Tibial nerve (tissue), 4 donors: ENCODE measurements at regions not wholly inside any gene's neighbourhood (a gene's known extent, or its start where the extent isn't known, plus 50 kb on each side); places are given as distances from the start of the nearest gene placed in this dataset.

Experiments
- DNase-seq, 2 donors: peaks; one replicate each; pipeline ENCODE4 v3.0.0-alpha.2; 2019; ENCODE audit warnings: low spot score in 2 of 2
- H3K27ac ChIP-seq, 4 donors: fragments of 200-600 bp; sonication (generic) in 3 of 4; one replicate each; pipeline ENCODE4 v1.5.1; 2017 to 2019; ENCODE audit warnings: mild to moderate bottlenecking in 1 of 4
- H3K27me3 ChIP-seq, 2 donors: fragments of 200-600 bp; sonication (generic) in 1 of 2; one replicate each; pipeline versions ENCODE4 v1.5.1 to v1.6.0; 2017 to 2019
- H3K36me3 ChIP-seq, 3 donors: fragments of 200-600 bp; sonication (generic); one replicate each; pipeline ENCODE4 v1.5.1; 2018 to 2019
- H3K4me1 ChIP-seq, 4 donors: fragments of 200-600 bp; sonication (generic) in 3 of 4; one replicate each; pipeline ENCODE4 v1.5.1; 2017 to 2019
- H3K4me3 ChIP-seq, 4 donors: fragments of 200-600 bp; sonication (generic) in 3 of 4; one replicate each; pipeline ENCODE4 v1.5.1; 2017 to 2019; ENCODE audit warnings: mild to moderate bottlenecking in 1 of 4, moderate library complexity in 1 of 4
- H3K9me3 ChIP-seq, 4 donors: fragments of 200-600 bp; sonication (generic) in 3 of 4; one replicate each; pipeline ENCODE4 v1.5.1; 2017 to 2019
- EP300 ChIP-seq, 2 donors: sonication (generic); formaldehyde crosslinking; IDR thresholded peaks; one replicate each; pipeline ENCODE4 v1.6.1; 2017; ENCODE audit warnings: antibody characterized with exemption in 2 of 2, mild to moderate bottlenecking in 1 of 2
- POLR2A ChIP-seq, 2 donors: fragments of 450-650 bp; IDR thresholded peaks; one replicate each; pipeline ENCODE4 v1.6.1; 2017; ENCODE audit warnings: antibody characterized with exemption in 2 of 2, mild to moderate bottlenecking in 2 of 2, moderate library complexity in 2 of 2
- WGBS, 2 donors: methylation state at CpG; one replicate each; pipeline ENCODE4 v1.1.5; 2018; 5-methylcytosine and 5-hydroxymethylcytosine counted together
- TF ChIP-seq, protein P1 (sequence below), 5 experiments: fragments of 200-600 bp in 3 of 5; fragments of 450-650 bp in 2 of 5; sonication (generic) in 3 of 5; IDR thresholded peaks; one replicate each; pipeline ENCODE4 v1.5.1; 2016 to 2019; ENCODE audit warnings: antibody characterized with exemption in 5 of 5, mild to moderate bottlenecking in 3 of 5, moderate library complexity in 2 of 5

DNA sequence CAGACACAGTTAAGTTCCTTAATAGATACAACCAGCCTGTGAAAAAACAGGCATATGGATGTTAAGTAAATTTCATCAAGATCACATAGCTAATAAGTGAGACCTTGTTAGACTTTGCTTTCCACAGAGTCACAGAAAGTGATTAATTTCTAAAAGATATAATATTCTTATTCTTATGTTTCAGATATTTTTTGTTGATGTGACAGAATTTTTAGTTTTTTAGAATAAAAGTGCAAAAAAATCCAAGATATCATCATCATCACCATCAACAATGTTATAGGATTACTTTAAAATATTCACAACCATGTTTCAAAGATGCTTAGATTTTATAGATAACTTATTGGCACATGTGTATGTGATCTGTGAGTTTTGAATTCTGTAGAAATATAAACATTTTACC lies 132.3 kb upstream of the ITGA4 start:
- no peak for DNase-seq
- H3K4me3 ChIP-seq = no peak overlapping the region
- H3K27me3 ChIP-seq = no peaks in the 10 kb centered on the region
- H3K36me3 ChIP-seq = no peaks in the 10 kb centered on the region
- no peaks in the 10 kb centered on the region for H3K4me1 ChIP-seq
- H3K9me3 ChIP-seq = no peaks in the 10 kb centered on the region
- no peak for TF ChIP-seq EP300 (IDR thresholded peaks at IDR 0.05)
- no peak overlapping the region for H3K27ac ChIP-seq

DNA sequence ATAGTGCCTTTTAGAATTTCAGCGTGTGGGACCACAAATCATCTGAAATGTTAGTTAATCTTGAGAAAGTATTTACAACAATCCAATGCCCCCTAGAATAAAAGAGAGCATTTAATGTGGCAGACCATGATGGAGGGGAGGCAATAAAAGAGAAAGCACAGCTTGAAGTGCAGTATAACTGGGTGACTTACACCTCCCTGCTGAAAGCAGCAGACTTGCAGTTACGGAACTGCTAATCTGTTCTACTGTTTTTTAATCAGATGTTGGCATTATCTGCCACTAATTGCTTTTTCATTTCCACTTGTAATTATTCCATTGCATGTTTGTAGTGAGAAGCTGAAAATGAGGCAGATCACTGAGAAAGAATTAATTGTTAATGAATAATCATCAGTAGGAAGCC lies 130.5 kb upstream of the ITGA4 start:
- no peak for DNase-seq
- TF ChIP-seq, protein P1, sequence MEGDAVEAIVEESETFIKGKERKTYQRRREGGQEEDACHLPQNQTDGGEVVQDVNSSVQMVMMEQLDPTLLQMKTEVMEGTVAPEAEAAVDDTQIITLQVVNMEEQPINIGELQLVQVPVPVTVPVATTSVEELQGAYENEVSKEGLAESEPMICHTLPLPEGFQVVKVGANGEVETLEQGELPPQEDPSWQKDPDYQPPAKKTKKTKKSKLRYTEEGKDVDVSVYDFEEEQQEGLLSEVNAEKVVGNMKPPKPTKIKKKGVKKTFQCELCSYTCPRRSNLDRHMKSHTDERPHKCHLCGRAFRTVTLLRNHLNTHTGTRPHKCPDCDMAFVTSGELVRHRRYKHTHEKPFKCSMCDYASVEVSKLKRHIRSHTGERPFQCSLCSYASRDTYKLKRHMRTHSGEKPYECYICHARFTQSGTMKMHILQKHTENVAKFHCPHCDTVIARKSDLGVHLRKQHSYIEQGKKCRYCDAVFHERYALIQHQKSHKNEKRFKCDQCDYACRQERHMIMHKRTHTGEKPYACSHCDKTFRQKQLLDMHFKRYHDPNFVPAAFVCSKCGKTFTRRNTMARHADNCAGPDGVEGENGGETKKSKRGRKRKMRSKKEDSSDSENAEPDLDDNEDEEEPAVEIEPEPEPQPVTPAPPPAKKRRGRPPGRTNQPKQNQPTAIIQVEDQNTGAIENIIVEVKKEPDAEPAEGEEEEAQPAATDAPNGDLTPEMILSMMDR (IDR thresholded peaks at IDR 0.05) = no peak
- TF ChIP-seq POLR2A (IDR thresholded peaks at IDR 0.05) (no peak), EP300 (IDR thresholded peaks at IDR 0.05) (no peak)
- WGBS, 2 donors = 51 to 53% methylated on average over 2 of the region's 2 CpGs

DNA sequence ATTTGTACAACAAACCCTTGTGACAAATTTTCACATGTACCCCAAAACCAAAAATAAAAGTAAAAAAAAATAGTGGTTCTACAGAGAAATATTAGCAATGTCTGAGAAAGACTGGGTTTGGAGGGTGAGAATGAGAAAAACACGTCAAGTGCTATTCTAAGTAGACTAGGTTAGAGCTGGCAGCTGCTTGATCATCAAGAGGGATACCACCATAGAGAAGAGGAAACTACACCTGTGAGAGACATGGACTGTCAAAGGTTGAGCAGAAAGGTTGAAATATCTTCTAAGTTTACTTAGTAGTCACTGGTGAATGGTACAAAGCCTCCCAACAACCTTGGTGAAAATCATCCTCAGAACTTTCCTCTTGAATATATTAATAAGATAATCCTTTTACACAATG lies 126.9 kb upstream of the ITGA4 start:
- 86 to 97% methylated on average over 1 of the region's 1 CpG for WGBS, 2 donors
- H3K27me3 ChIP-seq = no peaks in the 10 kb centered on the region
- TF ChIP-seq EP300 (IDR thresholded peaks at IDR 0.05) (no peak), POLR2A (IDR thresholded peaks at IDR 0.05) (no peak)
- TF ChIP-seq, protein P1 (IDR thresholded peaks at IDR 0.05) = no peak
- no peaks in the 10 kb centered on the region for H3K4me1 ChIP-seq
- no peak overlapping the region for H3K27ac ChIP-seq
- no peak for DNase-seq
- no peak overlapping the region for H3K4me3 ChIP-seq
- no peaks in the 10 kb centered on the region for H3K9me3 ChIP-seq
- H3K36me3 ChIP-seq = no peaks in the 10 kb centered on the region

More for the DNA sequence above, 130.5 kb upstream of the ITGA4 start:
- H3K27me3 ChIP-seq = no peaks in the 10 kb centered on the region
- no peak overlapping the region for H3K4me3 ChIP-seq
- H3K4me1 ChIP-seq = no peaks in the 10 kb centered on the region
- no peaks in the 10 kb centered on the region for H3K9me3 ChIP-seq
- H3K36me3 ChIP-seq = no peaks in the 10 kb centered on the region
- H3K27ac ChIP-seq = no peak overlapping the region

DNA sequence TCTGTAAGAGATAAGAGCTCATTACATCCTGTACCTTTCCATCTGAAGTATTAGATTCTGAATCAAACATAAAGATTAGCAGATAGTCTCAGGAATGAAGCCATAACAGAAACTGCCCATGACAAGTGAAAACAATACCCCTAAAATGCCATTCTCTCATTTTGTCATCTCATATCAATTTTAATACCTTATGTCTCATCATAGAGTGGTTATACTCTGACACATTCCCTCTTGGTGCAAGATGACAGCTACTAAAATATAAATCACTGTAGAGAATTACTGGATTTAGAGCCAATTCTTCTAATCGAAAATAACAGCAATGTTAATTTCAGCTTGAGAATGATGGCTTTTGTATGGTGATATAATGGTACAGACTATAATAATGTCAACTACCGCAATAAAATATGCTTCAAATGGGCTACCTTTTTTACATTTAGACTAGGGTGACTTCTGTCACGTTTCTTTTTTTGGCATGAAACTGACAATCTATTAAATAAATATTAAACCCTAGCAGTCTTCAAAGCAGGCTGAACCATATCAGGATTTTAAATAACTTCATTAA lies 125.1 kb upstream of the ITGA4 start:
- Histone ChIP-seq H3K36me3 (no peaks in the 10 kb centered on the region), H3K27me3 (no peaks in the 10 kb centered on the region), H3K4me1 (no peaks in the 10 kb centered on the region), H3K27ac (no peak overlapping the region), H3K9me3 (no peaks in the 10 kb centered on the region), H3K4me3 (no peak overlapping the region)
- no peak for DNase-seq
- WGBS, 2 donors = 57% methylated on average over 3 of the region's 3 CpGs
- TF ChIP-seq, protein P1 (IDR thresholded peaks at IDR 0.05) = no peak
- TF ChIP-seq EP300 (IDR thresholded peaks at IDR 0.05) (no peak), POLR2A (IDR thresholded peaks at IDR 0.05) (no peak)

DNA sequence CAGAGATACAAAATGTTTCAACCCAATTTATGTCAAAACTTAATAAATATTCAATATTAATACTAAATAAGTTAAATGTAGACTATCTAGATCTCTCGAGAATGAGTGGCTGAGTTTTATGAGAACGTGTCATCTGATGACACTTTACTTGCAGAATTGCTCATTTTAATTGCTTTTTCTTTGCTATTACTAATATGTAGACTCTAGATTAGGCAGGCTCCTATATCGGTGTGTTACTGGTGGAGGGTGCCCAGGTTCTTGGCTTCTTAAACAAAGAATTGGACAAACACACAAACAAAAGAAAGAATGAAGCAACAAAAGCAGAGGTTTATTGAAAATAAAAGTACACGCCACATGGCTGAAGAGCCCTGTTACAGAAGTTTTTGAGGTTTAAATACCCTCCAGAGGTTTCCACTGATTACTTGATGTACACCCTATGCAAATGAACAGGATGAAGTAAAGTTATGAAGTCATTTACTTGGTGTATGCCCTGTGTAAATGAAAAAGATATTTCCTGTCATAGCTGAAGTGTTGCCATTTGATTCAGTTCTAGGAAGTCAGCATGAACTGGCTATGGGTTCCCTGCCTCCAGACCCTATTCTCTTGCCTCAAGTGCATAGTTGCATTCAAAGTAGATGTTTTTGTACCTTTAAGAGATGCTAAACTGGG lies 122.9 kb upstream of the ITGA4 start:
- 88 to 89% methylated on average over 4 of the region's 4 CpGs for WGBS, 2 donors
- TF ChIP-seq POLR2A (IDR thresholded peaks at IDR 0.05) (no peak), EP300 (IDR thresholded peaks at IDR 0.05) (no peak)
- TF ChIP-seq, protein P1 (IDR thresholded peaks at IDR 0.05) = no peak

More for the DNA sequence above, 122.9 kb upstream of the ITGA4 start:
- Histone ChIP-seq H3K27ac (no peak overlapping the region), H3K36me3 (no peaks in the 10 kb centered on the region), H3K9me3 (no peaks in the 10 kb centered on the region), H3K4me1 (no peaks in the 10 kb centered on the region), H3K27me3 (no peaks in the 10 kb centered on the region), H3K4me3 (no peak overlapping the region)
- no peak for DNase-seq
